Epithelial cell of prostate (primary cell): ENCODE measurements at regions not wholly inside any gene's neighbourhood (a gene's known extent, or its start where the extent isn't known, plus 50 kb on each side); places are given as distances from the start of the nearest gene placed in this dataset.

Experiments
- DNase-seq: peaks from one replicate; pipeline ENCODE4 v3.0.0-alpha.2; 2011; ENCODE audit warnings: low read depth, low spot score
- H3K27ac ChIP-seq: fragments of 450-650 bp; 2 replicates; pipeline ENCODE4 v1.5.1; 2017; ENCODE audit warnings: mild to moderate bottlenecking

DNA sequence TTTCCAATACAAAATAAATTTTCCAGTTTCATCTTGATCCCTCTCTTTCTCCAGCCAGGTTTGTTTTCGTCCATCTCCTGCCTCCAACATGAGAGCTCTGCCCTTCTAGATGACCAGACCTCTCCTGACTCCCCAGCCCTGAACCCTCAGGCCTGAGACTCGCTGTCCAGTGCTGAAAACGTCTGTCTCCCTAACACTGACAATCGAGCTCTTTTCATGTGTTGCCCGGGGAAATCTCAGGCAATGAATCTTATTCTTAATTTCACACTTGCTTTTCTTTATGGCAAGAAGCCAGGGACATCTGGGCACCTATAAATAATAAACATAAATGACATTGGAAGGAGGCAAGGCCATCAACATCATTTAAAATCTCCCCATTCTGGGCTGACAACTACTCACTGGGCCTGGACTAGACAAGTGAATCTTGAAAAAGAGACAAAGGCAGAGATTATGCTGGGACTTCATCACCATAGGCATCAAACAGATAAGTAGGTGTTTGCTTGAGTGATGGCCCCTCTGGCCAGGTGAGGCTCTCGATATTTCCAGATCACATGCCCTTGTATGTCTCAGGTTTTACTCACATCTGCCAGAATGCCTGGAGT, 274.5 kb upstream of the B3GAT1 start:
- H3K27ac ChIP-seq = no peak overlapping the region
- no peak for DNase-seq

DNA sequence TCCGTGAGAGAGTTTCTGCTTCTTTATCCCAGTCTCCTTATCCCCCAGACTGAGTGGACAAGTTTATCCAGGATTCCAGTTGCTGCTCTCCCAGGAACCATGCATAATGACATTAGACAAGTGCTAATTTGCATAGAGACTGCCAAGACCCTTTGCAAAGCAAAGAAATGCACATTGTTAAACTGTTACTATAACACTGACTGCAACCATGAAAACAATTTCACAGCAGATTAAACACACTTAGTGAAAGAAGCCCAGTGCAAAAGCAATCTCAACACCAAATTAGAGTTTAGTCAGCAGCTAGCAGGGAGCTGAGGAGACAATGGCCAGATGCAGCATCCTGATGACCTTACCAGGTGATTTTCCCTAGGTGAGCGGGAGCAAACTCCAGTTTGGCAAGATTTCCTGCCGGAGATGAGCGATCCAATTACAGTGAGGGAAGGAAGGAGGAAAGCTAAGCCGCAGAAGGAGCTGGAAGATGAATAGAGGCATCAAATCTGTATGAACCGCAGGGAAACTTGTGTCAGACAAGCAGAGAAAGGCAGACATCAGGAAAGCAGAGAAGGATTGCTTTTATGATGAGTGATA, 273.8 kb upstream of the B3GAT1 start:
- H3K27ac ChIP-seq = no peak overlapping the region
- DNase-seq = no peak

DNA sequence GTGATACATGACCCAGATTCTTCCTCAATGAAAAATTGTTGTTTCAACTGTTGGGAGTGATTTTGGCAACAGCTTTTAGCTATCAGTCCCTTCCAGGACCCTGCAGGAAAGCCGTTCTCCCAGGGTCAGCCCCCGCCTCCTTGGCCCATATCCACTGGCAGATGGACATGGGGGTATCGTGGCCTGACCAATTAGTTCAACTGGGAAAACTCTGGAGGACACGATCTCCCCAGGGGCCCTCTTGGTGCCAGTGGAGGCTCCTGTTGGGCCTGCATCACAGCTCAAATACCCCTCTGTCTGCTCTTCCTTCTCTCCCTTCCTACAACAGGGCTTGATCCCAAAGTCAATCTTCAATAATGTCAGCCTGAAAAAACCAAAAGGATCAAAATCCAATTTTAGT, 272.5 kb upstream of the B3GAT1 start:
- DNase-seq = no peak

DNA sequence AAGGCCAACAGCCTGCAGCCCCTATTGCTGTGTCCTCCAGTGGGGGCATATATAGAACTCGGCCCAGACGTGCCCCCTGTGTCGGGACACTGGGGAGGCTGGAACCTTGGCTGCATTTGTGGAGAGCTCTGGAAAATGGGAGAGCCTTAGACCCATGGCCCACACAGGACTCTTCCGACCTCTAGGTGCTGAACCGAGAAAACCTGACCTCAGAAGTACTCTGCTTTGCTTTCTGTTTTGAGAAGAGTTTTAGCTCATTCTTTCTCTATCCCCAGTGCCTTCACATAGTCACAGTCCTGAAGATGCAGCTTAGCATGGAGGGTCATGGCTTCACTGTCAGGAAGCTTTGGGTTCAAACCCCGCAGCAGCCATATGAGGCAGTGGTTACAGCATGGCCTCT, 271.8 kb upstream of the B3GAT1 start:
- H3K27ac ChIP-seq = no peak overlapping the region
- no peak for DNase-seq

More for the DNA sequence above, 272.5 kb upstream of the B3GAT1 start:
- H3K27ac ChIP-seq = no peak overlapping the region

DNA sequence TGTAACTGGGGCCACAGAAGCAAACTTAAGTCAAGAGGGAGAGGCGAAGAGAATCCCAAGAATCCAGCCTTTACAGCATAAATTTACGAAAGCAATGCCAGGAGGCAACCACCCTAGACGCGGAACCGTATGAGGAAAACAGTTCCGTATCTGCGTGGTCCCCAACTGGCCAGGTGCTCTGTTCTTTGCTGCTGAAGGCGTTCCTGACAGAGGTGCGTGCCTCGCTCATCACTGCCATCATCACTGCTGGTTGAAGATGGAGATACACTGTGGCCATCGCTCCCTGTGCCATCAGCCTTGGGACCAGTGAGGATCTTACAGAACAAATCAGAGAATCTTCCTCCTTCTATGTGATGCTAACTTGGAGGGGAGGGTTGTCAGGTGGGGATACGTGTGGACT, 270.5 kb upstream of the B3GAT1 start:
- H3K27ac ChIP-seq = no peak overlapping the region
- DNase-seq = no peak

DNA sequence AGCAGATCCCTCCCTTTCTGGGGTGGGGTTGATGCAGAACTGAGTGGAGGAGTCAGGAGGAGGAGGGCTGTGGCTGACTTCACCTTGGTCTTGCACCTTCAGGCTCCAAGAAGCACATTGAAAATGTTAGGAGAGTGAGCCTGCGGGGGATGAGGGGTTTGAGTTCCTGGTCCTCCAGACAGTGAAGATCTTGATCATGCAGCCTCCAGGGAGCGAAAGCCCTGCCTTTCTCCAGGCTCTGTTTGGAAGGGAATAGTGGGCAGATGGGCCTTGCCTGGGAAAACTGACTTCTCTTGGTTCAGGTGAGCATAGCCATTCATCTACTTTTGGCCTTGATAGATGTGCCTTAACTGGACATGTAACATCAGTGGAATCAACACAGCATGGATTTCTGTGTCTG, 267.6 kb upstream of the B3GAT1 start:
- no peak for DNase-seq
- no peak overlapping the region for H3K27ac ChIP-seq

DNA sequence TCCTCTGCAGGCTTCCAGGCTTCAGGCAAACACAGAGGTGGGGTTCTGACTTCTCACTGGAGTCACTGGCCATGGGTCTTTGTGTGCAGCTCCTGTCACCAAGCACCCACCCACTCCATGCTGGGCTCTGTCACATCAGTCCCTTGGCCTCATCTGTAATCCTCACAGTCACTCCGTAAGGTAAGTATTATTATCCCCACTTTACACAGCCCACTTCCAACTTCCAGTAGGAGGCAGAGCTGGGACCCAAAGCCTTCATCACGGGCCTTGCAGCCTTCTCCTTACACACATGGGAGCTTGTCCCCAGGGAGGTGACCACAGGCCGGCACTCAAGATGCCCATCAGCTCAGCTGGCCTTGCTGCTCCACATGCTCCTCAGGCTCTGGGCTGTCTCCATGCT, 266.7 kb upstream of the B3GAT1 start:
- no peak overlapping the region for H3K27ac ChIP-seq
- DNase-seq = no peak

DNA sequence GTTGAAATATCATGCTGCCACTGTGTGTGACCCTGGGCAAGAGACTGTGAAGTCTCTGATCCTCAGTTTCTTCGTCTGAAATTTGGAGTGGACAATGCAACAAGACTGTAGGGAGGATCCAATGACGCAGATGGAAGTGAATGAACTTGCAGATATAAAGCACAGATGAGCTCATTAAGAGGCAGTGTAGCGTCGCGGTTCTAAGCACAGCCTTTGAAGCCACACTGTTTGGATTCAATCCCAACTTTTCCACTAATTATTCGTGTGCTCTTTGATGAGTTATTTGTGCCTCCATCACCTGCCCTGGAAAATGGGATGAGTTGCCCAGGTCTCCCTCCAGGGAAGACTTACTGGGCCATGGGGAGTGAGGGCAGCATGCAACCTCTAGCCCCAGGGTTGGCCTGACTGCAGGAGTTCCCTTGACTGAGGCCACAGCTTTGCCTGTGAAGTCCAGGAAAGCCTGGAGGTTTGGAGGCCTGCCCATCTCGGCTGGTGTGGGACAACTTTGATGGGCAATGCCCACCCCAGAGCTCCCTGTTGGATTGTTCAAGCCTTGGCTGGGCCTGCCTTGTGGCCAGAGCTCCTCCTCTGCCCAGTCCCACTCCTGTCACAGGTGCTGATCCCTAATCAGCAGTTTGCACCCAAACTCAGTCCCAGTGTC, 266.0 kb upstream of the B3GAT1 start:
- DNase-seq = no peak
- H3K27ac ChIP-seq = no peak overlapping the region

DNA sequence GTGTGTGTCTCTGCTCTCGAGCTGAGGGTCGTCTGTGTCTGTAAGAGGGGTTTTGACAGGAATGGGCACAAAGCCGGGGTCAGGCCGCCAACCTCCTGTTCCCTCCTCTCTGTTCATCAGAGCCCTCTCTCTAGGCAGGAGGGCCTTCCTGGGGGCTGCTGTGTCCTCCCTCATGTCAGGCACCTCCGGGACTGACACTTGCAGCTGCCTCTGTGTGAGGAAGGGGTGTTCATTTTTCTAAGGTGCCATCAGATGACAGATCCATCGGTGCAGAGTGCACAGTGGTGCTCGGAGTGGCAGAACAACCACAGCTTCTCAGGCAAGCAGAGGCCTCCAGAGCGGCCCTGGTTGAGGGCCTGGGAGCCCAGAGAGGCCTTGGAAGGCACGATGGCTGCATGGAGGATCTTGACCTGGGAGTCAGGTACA, 265.4 kb upstream of the B3GAT1 start:
- no peak overlapping the region for H3K27ac ChIP-seq
- DNase-seq = no peak

DNA sequence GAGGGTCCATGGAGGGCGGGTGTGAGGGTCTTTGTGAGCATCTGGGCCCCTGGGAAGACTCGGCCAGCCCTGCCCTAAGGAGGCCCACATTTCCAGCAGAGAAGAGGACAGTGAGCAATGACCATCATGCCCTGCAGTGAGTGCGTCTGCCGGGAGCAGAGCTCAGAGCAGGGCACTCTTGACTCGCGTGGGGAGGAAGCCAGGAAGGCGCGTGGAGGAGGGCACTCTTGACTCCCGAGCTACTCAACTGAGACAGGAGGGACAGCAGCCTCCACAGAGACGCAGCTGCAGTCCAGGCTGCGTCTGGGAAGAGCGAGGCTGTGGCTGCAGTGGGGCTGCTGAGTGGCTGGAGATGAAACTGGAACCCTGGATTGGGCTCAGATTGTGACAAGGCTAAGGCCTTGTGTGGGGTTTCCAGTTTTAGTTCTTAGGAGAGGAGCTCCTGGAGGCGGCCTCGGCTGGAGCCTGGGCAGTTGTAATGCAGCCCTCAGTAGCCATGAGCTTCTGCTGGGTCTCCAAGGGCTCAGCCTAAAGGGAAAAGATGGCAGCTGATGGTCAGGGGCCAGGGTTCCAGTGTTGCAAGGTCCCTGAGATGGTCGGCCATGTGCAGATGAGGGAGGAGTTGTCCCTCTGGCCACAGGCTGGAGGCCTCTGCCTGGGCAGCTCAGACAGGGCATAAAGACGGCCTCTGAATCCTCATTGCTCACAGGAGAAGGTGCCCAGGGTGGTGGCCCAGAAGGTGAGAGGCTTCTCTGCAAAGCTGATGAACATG, 264.7 kb upstream of the B3GAT1 start:
- DNase-seq = no peak
- H3K27ac ChIP-seq = no peak overlapping the region

DNA sequence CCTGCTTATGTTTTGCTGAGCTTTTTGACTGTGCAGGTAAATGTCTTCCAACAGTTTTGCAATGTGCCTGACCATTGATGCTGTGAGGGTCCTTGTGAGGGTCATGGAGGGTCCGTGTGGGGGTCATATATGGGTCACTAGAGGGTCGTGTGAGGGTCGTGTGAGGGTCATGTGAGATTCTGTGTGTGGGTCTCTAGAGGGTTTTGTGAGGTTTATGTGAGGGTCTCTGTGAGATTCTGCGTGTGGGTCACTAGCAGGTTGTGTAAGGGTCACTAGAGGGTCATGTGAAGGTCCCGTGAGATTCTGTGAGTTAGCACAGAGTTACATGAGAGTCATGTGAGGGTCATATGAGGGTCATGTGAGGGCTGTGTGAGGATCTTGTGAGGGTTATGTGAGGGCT, 263.9 kb upstream of the B3GAT1 start:
- no peak for DNase-seq
- H3K27ac ChIP-seq = no peak overlapping the region

DNA sequence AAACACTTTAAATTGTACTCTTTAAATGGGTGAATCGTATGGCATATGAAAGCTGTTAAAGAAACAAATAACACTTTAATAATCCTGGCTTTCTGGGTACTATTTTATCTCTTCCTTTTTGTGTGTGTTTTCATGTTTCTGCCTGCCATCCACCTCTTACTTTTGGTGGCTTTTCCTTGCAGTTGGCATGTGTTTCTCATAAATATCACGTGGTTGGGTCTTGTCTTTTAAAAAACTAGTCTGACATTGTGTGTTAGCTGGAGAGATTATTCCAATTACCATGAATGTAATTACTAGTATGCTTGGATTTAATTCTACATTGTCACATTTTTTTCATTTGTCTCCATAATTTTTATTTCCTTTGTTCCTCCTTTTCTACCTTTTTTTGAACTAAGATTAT, 262.9 kb upstream of the B3GAT1 start:
- DNase-seq = no peak
- no peak overlapping the region for H3K27ac ChIP-seq

DNA sequence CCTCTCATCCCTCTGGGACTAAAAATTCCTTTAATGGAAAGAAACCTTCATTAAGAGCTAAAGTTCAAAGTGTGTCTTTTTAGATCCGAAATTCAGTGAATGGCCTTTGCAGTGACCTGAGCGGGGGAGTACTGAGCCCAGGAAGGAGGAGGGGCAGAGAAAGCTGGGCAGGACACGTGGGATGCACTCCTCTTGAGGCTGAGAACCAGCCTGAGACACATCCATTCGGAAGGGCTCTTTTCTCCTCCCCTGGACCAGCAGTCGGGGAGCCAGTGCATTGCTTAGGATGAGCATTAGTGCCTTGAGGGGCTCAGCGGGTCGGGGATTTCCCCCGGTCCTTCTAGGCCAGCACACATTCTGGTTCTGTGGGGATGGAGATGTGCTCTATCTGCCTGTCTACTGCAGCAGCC, 258.9 kb upstream of the B3GAT1 start:
- no peak overlapping the region for H3K27ac ChIP-seq
- DNase-seq = no peak

DNA sequence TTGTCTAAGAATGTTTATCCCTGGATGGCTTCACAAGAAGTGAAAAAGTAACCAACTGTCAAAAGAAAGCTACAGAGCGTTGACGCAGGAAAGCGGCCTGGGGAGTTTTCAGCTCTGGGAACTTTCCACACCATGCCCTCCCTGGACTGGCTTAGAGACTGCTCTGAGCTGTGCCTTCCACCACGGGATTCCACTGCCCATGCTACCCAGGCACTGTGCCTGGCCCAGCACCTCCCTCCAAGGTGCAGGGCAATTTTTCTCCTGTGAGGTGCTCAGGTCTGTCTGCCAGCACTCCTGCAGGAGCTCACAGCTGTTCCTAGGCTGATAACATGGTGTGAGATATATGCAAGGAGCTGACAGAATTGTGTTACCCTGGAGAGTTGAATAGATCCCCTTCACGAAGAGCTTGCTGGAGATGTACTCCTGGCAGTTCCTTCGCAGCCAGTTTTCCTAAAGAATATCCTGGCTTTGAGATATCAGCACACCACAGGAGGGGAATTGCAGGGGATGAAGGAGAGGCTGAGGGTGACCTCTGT, 258.3 kb upstream of the B3GAT1 start:
- DNase-seq = no peak
- H3K27ac ChIP-seq = no peak overlapping the region

DNA sequence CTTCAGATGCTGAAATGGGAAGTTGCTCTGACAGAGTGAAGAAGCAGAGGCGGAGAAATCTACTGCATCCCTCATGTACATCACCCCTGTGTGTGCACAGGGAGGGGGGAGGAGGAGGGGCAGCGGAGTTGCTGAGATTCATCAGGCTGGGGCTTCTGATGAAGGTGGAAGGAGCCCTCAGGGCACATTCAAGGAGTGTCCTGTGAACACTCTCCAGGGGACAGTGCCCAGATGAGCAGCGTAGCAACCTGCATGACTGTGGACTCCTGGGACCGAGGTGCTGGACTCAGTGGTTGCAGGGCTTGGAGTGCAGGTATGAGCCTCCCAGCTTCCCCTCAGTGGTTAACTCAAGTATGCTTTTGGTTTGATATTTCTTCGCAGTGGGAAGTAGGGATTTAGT, 257.8 kb upstream of the B3GAT1 start:
- no peak overlapping the region for H3K27ac ChIP-seq
- no peak for DNase-seq

DNA sequence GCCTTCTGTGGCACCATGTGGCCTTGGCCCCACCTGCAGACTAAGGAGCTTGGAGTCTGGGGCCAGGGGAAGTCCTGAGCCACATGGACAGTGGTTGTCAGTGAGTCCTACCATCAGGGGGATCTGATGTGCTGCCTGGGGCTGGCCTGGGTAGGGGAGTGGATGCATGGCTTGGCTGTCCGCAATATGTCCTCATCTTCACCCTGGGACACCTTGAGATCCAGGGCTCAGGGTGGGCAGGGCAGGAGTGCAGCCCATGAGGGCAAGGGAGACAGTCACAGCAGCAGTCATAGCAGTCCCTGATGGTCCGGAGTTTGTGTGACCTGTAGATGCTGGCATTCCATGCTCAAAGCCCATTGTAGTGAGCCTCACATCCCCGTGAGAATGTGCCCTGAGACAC, 256.8 kb upstream of the B3GAT1 start:
- no peak overlapping the region for H3K27ac ChIP-seq
- DNase-seq = no peak

DNA sequence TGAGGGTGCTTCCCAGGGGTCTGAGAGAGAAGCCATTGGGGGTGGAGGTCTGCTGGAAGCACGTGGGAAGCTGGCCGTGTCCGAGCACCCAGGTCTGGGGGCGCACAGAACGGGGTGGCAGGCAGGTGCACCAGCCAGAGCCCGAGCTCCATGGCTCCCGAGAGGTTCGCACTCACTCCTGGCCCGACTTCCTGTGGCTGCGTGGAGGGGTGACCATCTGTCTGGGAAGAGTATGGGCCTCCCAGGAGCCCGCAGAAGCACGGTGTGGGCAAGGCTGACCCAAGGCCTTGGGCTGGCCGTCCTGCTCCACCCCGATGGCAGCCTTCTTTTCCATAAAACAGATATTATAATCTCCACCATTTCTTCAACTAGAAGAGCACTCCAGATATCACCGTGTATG, 256.0 kb upstream of the B3GAT1 start:
- DNase-seq = no peak

DNA sequence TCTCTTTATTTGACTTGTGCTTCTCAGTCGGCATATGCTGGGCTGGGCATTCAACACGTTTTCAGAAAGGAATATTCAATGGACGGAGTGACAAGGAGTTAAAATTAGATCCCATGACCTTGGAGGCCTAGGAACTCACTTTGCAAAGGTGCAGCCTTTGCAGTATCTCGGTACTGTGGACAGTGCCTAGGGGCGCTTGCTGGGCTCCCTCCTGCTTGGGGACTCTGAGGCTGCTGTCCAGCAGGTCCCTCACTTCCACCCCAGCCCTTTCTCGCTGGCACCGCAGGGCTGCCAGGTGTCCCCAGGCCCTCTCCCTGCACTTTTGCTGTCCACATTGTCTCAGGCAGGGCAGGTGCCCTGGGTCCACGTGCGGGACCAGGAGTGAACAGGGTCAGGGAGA, 255.5 kb upstream of the B3GAT1 start:
- DNase-seq = no peak

More for the DNA sequence above, 256.0 kb upstream of the B3GAT1 start:
- no peak overlapping the region for H3K27ac ChIP-seq

DNA sequence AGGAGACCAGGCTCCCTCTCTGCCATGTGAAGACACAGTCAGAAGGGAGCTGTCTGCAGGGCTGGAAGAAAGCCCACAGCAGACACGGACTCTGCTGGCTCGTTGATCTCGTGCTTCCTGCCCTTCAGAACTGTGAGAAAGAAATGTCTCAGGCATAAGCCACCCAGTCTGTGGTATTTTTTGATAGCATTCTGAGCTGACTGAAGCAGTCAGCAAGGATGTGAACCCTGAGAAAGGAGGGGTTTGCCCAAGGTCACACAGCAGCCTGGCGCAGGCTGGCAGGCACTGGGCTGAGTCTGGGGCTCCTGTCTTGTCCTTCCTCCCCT, 255.1 kb upstream of the B3GAT1 start:
- DNase-seq = no peak
- H3K27ac ChIP-seq = no peak overlapping the region

More for the DNA sequence above, 255.5 kb upstream of the B3GAT1 start:
- H3K27ac ChIP-seq = no peak overlapping the region

DNA sequence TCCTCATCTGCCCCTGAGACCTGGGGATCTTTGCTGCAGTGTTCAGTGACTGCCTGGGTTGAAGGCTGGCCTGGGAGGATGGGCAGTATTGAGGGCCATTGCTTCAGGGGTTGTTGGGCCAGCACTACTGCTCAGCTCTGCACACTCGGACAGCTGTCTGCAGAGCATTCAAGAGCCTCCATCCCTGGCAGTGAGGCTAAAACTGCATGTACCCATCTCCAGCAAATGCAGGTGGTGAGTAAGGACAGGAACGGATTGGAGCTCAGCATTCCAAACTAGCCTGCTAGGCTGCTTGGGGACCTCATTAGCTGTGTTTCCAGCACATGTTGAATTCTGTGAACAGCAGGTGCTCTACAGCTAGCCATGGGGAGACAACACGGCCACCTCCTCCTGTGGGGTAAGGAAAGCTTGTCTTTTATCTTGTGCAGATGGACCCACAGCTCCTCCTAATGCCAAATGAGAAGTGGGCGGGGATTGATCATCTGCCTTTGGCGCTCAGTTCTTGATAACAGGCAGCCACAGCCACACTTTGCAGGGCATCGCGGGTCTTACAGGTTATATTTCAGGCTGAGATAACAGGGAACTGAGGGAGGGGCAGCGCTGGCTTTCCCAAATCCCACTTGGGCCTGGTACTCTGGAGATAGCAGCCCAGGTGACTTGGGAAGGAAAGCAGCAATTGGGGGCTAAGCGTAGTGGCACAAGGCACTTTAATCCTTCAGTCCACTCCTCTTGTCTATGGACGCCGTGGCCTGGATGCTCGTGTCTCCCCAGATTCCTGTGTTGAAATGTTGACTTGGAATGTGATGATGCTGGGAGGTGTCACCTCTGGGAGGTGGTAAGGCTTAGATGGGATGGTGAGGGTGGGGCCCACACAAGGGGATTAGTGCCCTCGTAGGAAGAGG, 254.5 kb upstream of the B3GAT1 start:
- no peak overlapping the region for H3K27ac ChIP-seq
- DNase-seq = no peak
